ENCODE measurements at regions not wholly inside any gene's neighbourhood (a gene's known extent, or its start where the extent isn't known, plus 50 kb on each side); places are given as distances from the start of the nearest gene placed in this dataset.

GRCh38 chr3:107269136-107269535, 108.1 kb upstream of the CCDC54 start:
- no peak for DNase-seq (ENCODE audit: low spot score in 2 of 2)
- Mint-ChIP-seq H3K4me1 (peaks cover under 1% of the 10 kb centered on the region), H3K36me3 (no peaks in the 10 kb centered on the region), H3K4me3 (no peak overlapping the region), H3K27ac (no peak overlapping the region), H3K9me3 (no peaks in the 10 kb centered on the region)
- ATAC-seq: no peak

GRCh38 chr3:107271787-107272387, 105.4 kb upstream of the CCDC54 start:
- Mint-ChIP-seq H3K4me1 (no peaks in the 10 kb centered on the region), H3K9me3 (no peaks in the 10 kb centered on the region), H3K27ac (no peak overlapping the region), H3K4me3 (no peak overlapping the region), H3K36me3 (no peaks in the 10 kb centered on the region)
- ATAC-seq (peak; percentile 47), DNase-seq (ENCODE audit: low spot score in 2 of 2) (no peak)

GRCh38 chr3:107272471-107272870, 104.8 kb upstream of the CCDC54 start:
- H3K36me3 Mint-ChIP-seq: no peaks in the 10 kb centered on the region
- ATAC-seq (no peak), DNase-seq (ENCODE audit: low spot score in 2 of 2) (no peak)

GRCh38 chr3:107272885-107273284, 104.4 kb upstream of the CCDC54 start:
- no peaks in the 10 kb centered on the region for H3K4me1 Mint-ChIP-seq
- DNase-seq (ENCODE audit: low spot score in 2 of 2) (no peak), ATAC-seq (no peak)
- no peak overlapping the region for H3K27ac Mint-ChIP-seq
- no peak overlapping the region for H3K4me3 Mint-ChIP-seq
- H3K36me3 Mint-ChIP-seq: no peaks in the 10 kb centered on the region
- no peaks in the 10 kb centered on the region for H3K9me3 Mint-ChIP-seq

More at GRCh38 chr3:107272471-107272870, 104.8 kb upstream of the CCDC54 start:
- Mint-ChIP-seq H3K4me3 (no peak overlapping the region), H3K4me1 (no peaks in the 10 kb centered on the region), H3K9me3 (no peaks in the 10 kb centered on the region), H3K27ac (no peak overlapping the region)

- Mint-ChIP-seq H3K36me3 (no peaks in the 10 kb centered on the region), H3K4me3 (no peak overlapping the region), H3K4me1 (no peaks in the 10 kb centered on the region), H3K9me3 (no peaks in the 10 kb centered on the region), H3K27ac (no peak overlapping the region)
- ATAC-seq (no peak), DNase-seq (ENCODE audit: low spot score in 2 of 2) (no peak)
Observed at GRCh38 chr3:107273771-107274170, 103.5 kb upstream of the CCDC54 start.

GRCh38 chr3:107275511-107275910, 101.7 kb upstream of the CCDC54 start:
- Mint-ChIP-seq H3K4me1 (no peaks in the 10 kb centered on the region), H3K9me3 (no peaks in the 10 kb centered on the region), H3K36me3 (no peaks in the 10 kb centered on the region), H3K4me3 (no peak overlapping the region), H3K27ac (no peak overlapping the region)
- no peak for DNase-seq (ENCODE audit: low spot score in 2 of 2)
- no peak for ATAC-seq

GRCh38 chr3:107283948-107284347, 93.3 kb upstream of the CCDC54 start:
- Mint-ChIP-seq H3K4me3 (no peak overlapping the region), H3K27ac (no peak overlapping the region), H3K4me1 (no peaks in the 10 kb centered on the region), H3K36me3 (no peaks in the 10 kb centered on the region), H3K9me3 (no peaks in the 10 kb centered on the region)
- ATAC-seq (no peak), DNase-seq (ENCODE audit: low spot score in 2 of 2) (no peak)

GRCh38 chr3:107284612-107285011, 92.6 kb upstream of the CCDC54 start:
- DNase-seq (ENCODE audit: low spot score in 2 of 2) (no peak), ATAC-seq (no peak)
- Mint-ChIP-seq H3K9me3 (no peaks in the 10 kb centered on the region), H3K27ac (no peak overlapping the region), H3K4me3 (no peak overlapping the region), H3K4me1 (no peaks in the 10 kb centered on the region), H3K36me3 (no peaks in the 10 kb centered on the region)

GRCh38 chr3:107285197-107285596, 92.0 kb upstream of the CCDC54 start:
- H3K9me3 Mint-ChIP-seq: peaks cover 2% of the 10 kb centered on the region
- no peaks in the 10 kb centered on the region for H3K4me1 Mint-ChIP-seq
- DNase-seq (ENCODE audit: low spot score in 2 of 2) (no peak), ATAC-seq (no peak)
- no peaks in the 10 kb centered on the region for H3K36me3 Mint-ChIP-seq
- H3K27ac Mint-ChIP-seq: no peak overlapping the region
- H3K4me3 Mint-ChIP-seq: no peak overlapping the region

- ATAC-seq: no peak
Observed at GRCh38 chr3:107289354-107289753, 87.9 kb upstream of the CCDC54 start.

GRCh38 chr3:107294117-107294516, 83.1 kb upstream of the CCDC54 start:
- ATAC-seq: no peak

More at GRCh38 chr3:107289354-107289753, 87.9 kb upstream of the CCDC54 start:
- peaks cover 4% of the 10 kb centered on the region for H3K9me3 Mint-ChIP-seq
- H3K4me1 Mint-ChIP-seq: no peaks in the 10 kb centered on the region
- no peak overlapping the region for H3K27ac Mint-ChIP-seq
- H3K4me3 Mint-ChIP-seq: no peak overlapping the region
- H3K36me3 Mint-ChIP-seq: no peaks in the 10 kb centered on the region
- DNase-seq (ENCODE audit: low spot score in 2 of 2): no peak

GRCh38 chr3:107297597-107297996, 79.6 kb upstream of the CCDC54 start:
- no peaks in the 10 kb centered on the region for H3K4me1 Mint-ChIP-seq
- no peak overlapping the region for H3K27ac Mint-ChIP-seq
- H3K9me3 Mint-ChIP-seq: peaks cover 7% of the 10 kb centered on the region
- no peak overlapping the region for H3K4me3 Mint-ChIP-seq
- ATAC-seq (no peak), DNase-seq (ENCODE audit: low spot score in 2 of 2) (no peak)
- H3K36me3 Mint-ChIP-seq: no peaks in the 10 kb centered on the region

More at GRCh38 chr3:107294117-107294516, 83.1 kb upstream of the CCDC54 start:
- Mint-ChIP-seq H3K36me3 (no peaks in the 10 kb centered on the region), H3K4me1 (no peaks in the 10 kb centered on the region), H3K9me3 (peaks cover 11% of the 10 kb centered on the region), H3K27ac (no peak overlapping the region), H3K4me3 (no peak overlapping the region)
- no peak for DNase-seq (ENCODE audit: low spot score in 2 of 2)

- Mint-ChIP-seq H3K4me3 (no peak overlapping the region), H3K4me1 (no peaks in the 10 kb centered on the region)
Observed at GRCh38 chr3:107307205-107307604, 70.0 kb upstream of the CCDC54 start.

GRCh38 chr3:107308716-107309115, 68.5 kb upstream of the CCDC54 start:
- H3K36me3 Mint-ChIP-seq: no peaks in the 10 kb centered on the region
- H3K4me1 Mint-ChIP-seq: no peaks in the 10 kb centered on the region

More at GRCh38 chr3:107307205-107307604, 70.0 kb upstream of the CCDC54 start:
- DNase-seq (ENCODE audit: low spot score in 2 of 2) (no peak), ATAC-seq (no peak)
- Mint-ChIP-seq H3K27ac (no peak overlapping the region), H3K36me3 (no peaks in the 10 kb centered on the region), H3K9me3 (no peaks in the 10 kb centered on the region)

GRCh38 chr3:107309312-107309711, 67.9 kb upstream of the CCDC54 start:
- H3K4me3 Mint-ChIP-seq: no peak overlapping the region
- no peaks in the 10 kb centered on the region for H3K36me3 Mint-ChIP-seq
- DNase-seq (ENCODE audit: low spot score in 2 of 2): no peak
- ATAC-seq: peak; percentile 34
- H3K9me3 Mint-ChIP-seq: no peaks in the 10 kb centered on the region
- no peaks in the 10 kb centered on the region for H3K4me1 Mint-ChIP-seq
- H3K27ac Mint-ChIP-seq: no peak overlapping the region

More at GRCh38 chr3:107308716-107309115, 68.5 kb upstream of the CCDC54 start:
- DNase-seq (ENCODE audit: low spot score in 2 of 2) (no peak), ATAC-seq (no peak)
- Mint-ChIP-seq H3K27ac (no peak overlapping the region), H3K9me3 (no peaks in the 10 kb centered on the region), H3K4me3 (no peak overlapping the region)

- Mint-ChIP-seq H3K36me3 (no peaks in the 10 kb centered on the region), H3K4me3 (no peak overlapping the region), H3K27ac (no peak overlapping the region), H3K4me1 (no peaks in the 10 kb centered on the region), H3K9me3 (no peaks in the 10 kb centered on the region)
- no peak for ATAC-seq
- no peak for DNase-seq (ENCODE audit: low spot score in 2 of 2)
Observed at GRCh38 chr3:107313711-107314110, 63.5 kb upstream of the CCDC54 start.

- no peaks in the 10 kb centered on the region for H3K9me3 Mint-ChIP-seq
- no peak overlapping the region for H3K4me3 Mint-ChIP-seq
- ATAC-seq (no peak), DNase-seq (ENCODE audit: low spot score in 2 of 2) (no peak)
- no peaks in the 10 kb centered on the region for H3K4me1 Mint-ChIP-seq
- H3K27ac Mint-ChIP-seq: no peak overlapping the region
- H3K36me3 Mint-ChIP-seq: no peaks in the 10 kb centered on the region
Observed at GRCh38 chr3:107315141-107315540, 62.1 kb upstream of the CCDC54 start.

Measured in stimulated activated effector memory CD8-positive, alpha-beta T cell treated with anti-CD3 and anti-CD28 coated beads, Interleukin-12 subunit alpha, Interleukin-12 subunit beta, amount 100 ng/mL, for 72 hours (primary cell).